GM21526 (cell line): ENCODE measurements at regions not wholly inside any gene's neighbourhood (a gene's known extent, or its start where the extent isn't known, plus 50 kb on each side); places are given as distances from the start of the nearest gene placed in this dataset.
"Not testable (repeated sequence)": the region's sequence is repeated elsewhere in the genome, so short reads cannot be mapped to it uniquely, and the experiment has no call there.

ENCODE experiments used
- ATAC-seq: cut with Tn5 transposase; IDR thresholded peaks from one replicate; pipeline ENCODE4 v1.9.1; 2021; ENCODE audit warnings: moderate library complexity; ENCODE audit not compliant: unreplicated experiment, low FRiP score

GRCh38 chr1:60893136-60893930, 189.0 kb upstream of the NFIA start:
- ATAC-seq, result no peak

GRCh38 chr1:60891765-60892164, 190.6 kb upstream of the NFIA start:
- ATAC-seq, result no peak

GRCh38 chr1:60891281-60891680, 191.1 kb upstream of the NFIA start:
- ATAC-seq, result no peak

GRCh38 chr1:60890664-60891063, 191.7 kb upstream of the NFIA start:
- no peak for ATAC-seq

- no peak for ATAC-seq
Observed at GRCh38 chr1:60889709-60890108, 192.7 kb upstream of the NFIA start.

GRCh38 chr1:60888126-60888525, 194.2 kb upstream of the NFIA start:
- no peak for ATAC-seq

GRCh38 chr1:60886793-60887331, 195.5 kb upstream of the NFIA start:
- no peak for ATAC-seq

- ATAC-seq, result no peak
Observed at GRCh38 chr1:60886090-60886489, 196.3 kb upstream of the NFIA start.

- no peak for ATAC-seq
Observed at GRCh38 chr1:60880202-60880601, 202.2 kb upstream of the NFIA start.

- ATAC-seq, result no peak
Observed at GRCh38 chr1:60878323-60878722, 204.0 kb upstream of the NFIA start.

GRCh38 chr1:60877376-60877775, 205.0 kb upstream of the NFIA start:
- no peak for ATAC-seq

GRCh38 chr1:60876952-60877351, 205.4 kb upstream of the NFIA start:
- no peak for ATAC-seq

GRCh38 chr1:60875138-60875537, 207.2 kb upstream of the NFIA start:
- no peak for ATAC-seq

- ATAC-seq, result no peak
Observed at GRCh38 chr1:60874718-60875117, 207.6 kb upstream of the NFIA start.

GRCh38 chr1:60873396-60873795, 209.0 kb upstream of the NFIA start:
- not testable (repeated sequence) for ATAC-seq

GRCh38 chr1:60872426-60873054, 209.8 kb upstream of the NFIA start:
- no peak for ATAC-seq

- no peak for ATAC-seq
Observed at GRCh38 chr1:60870269-60870865, 212.0 kb upstream of the NFIA start.

GRCh38 chr1:60868901-60869663, 213.3 kb upstream of the NFIA start:
- ATAC-seq, result no peak

- no peak for ATAC-seq
Observed at GRCh38 chr1:60867782-60868181, 214.6 kb upstream of the NFIA start.

- ATAC-seq, result no peak
Observed at GRCh38 chr1:60866917-60867531, 215.3 kb upstream of the NFIA start.
